ENCODE measurements at regions not wholly inside any gene's neighbourhood (a gene's known extent, or its start where the extent isn't known, plus 50 kb on each side); places are given as distances from the start of the nearest gene placed in this dataset.
"Not testable (repeated sequence)": the region's sequence is repeated elsewhere in the genome, so short reads cannot be mapped to it uniquely, and the experiment has no call there.

- H3K4me3 ChIP-seq (ENCODE audit: low read depth, low read length) = no peak overlapping the region
- no peaks in the 10 kb centered on the region; the same call in 1 of the 2 replicates for H3K27me3 ChIP-seq (ENCODE audit: control insufficient read depth, insufficient read depth, low read length)
- no peak for DNase-seq (ENCODE audit: low read depth)
- no peaks in the 10 kb centered on the region for H3K36me3 ChIP-seq (ENCODE audit: control insufficient read depth, insufficient read depth, low read length)
- POLR2A ChIA-PET = no interaction called here
- no peak for TF ChIP-seq CTCF (IDR thresholded peaks at IDR 0.05; ENCODE audit: insufficient read depth, low read depth, low read length)
- CTCF ChIA-PET = no interaction called here
Observed at GRCh38 chr6:71091956-71092355, 135.1 kb upstream of the B3GAT2 start.

GRCh38 chr6:71097264-71097663 is 140.4 kb upstream of the B3GAT2 start:
- H3K4me3 ChIP-seq (ENCODE audit: low read depth, low read length); POLR2A ChIA-PET; H3K27me3 ChIP-seq (ENCODE audit: control insufficient read depth, insufficient read depth, low read length); H3K36me3 ChIP-seq (ENCODE audit: control insufficient read depth, insufficient read depth, low read length); CTCF ChIA-PET; DNase-seq (ENCODE audit: low read depth): not testable (repeated sequence)

- POLR2A ChIA-PET = no interaction called here
Observed at GRCh38 chr6:71099649-71100048, 142.8 kb upstream of the B3GAT2 start.

GRCh38 chr6:71103130-71103529 is 146.3 kb upstream of the B3GAT2 start:
- TF ChIP-seq CTCF (IDR thresholded peaks at IDR 0.05; ENCODE audit: insufficient read depth, low read depth, low read length) = no peak
- Histone ChIP-seq H3K27me3 (ENCODE audit: control insufficient read depth, insufficient read depth, low read length) (peaks cover 11% of the 10 kb centered on the region), H3K4me3 (ENCODE audit: low read depth, low read length) (no peak overlapping the region), H3K36me3 (ENCODE audit: control insufficient read depth, insufficient read depth, low read length) (no peaks in the 10 kb centered on the region)
- DNase-seq (ENCODE audit: low read depth) = no peak
- ChIA-PET CTCF (no interaction called here), POLR2A (no interaction called here)

More at GRCh38 chr6:71099649-71100048, 142.8 kb upstream of the B3GAT2 start:
- DNase-seq (ENCODE audit: low read depth) = no peak
- H3K36me3 ChIP-seq (ENCODE audit: control insufficient read depth, insufficient read depth, low read length) = no peaks in the 10 kb centered on the region
- no peak for TF ChIP-seq CTCF (IDR thresholded peaks at IDR 0.05; ENCODE audit: insufficient read depth, low read depth, low read length)
- peaks cover 10% of the 10 kb centered on the region for H3K27me3 ChIP-seq (ENCODE audit: control insufficient read depth, insufficient read depth, low read length)
- no peak overlapping the region for H3K4me3 ChIP-seq (ENCODE audit: low read depth, low read length)
- CTCF ChIA-PET = no interaction called here

- no peak for DNase-seq (ENCODE audit: low read depth)
- no peak overlapping the region for H3K4me3 ChIP-seq (ENCODE audit: low read depth, low read length)
- H3K27me3 ChIP-seq (ENCODE audit: control insufficient read depth, insufficient read depth, low read length) = peaks cover 11% of the 10 kb centered on the region
- POLR2A ChIA-PET = no interaction called here
- H3K36me3 ChIP-seq (ENCODE audit: control insufficient read depth, insufficient read depth, low read length) = no peaks in the 10 kb centered on the region
- CTCF ChIA-PET = interaction anchor here (1.3 kb wide), 1 partner anchor 247 kb away, joined by 3 read pairs; no protein-coding TSS in a partner anchor
- no peak for TF ChIP-seq CTCF (IDR thresholded peaks at IDR 0.05; ENCODE audit: insufficient read depth, low read depth, low read length)
Observed at GRCh38 chr6:71103641-71104040, 146.8 kb upstream of the B3GAT2 start.

- ChIA-PET CTCF (no interaction called here), POLR2A (no interaction called here)
- no peaks in the 10 kb centered on the region for H3K36me3 ChIP-seq (ENCODE audit: control insufficient read depth, insufficient read depth, low read length)
- DNase-seq (ENCODE audit: low read depth) = no peak
- no peak overlapping the region for H3K4me3 ChIP-seq (ENCODE audit: low read depth, low read length)
- no peak for TF ChIP-seq CTCF (IDR thresholded peaks at IDR 0.05; ENCODE audit: insufficient read depth, low read depth, low read length)
- H3K27me3 ChIP-seq (ENCODE audit: control insufficient read depth, insufficient read depth, low read length) = peaks cover 14% of the 10 kb centered on the region
Observed at GRCh38 chr6:71106276-71106675, 149.4 kb upstream of the B3GAT2 start.
